SK-N-SH (cell line): ENCODE measurements at regions not wholly inside any gene's neighbourhood (a gene's known extent, or its start where the extent isn't known, plus 50 kb on each side); places are given as distances from the start of the nearest gene placed in this dataset.

Experiments
- CTCF ChIA-PET: fragments of 300-600, 350-600 bp; formaldehyde crosslinking; extraction: SDS; loops from one replicate; lab custom pipeline; 2021; lab: Yijun Ruan, JAX
- POLR2A ChIA-PET: fragments of 350-600 bp; sonication (Branson Sonifier 250); formaldehyde crosslinking; extraction: SDS; loops from one replicate; lab custom pipeline; 2020; ENCODE audit warnings: antibody characterized with exemption, inconsistent platforms; lab: Yijun Ruan, JAX
- DNase-seq: peaks from one replicate; pipeline ENCODE4 v3.0.0; 2012
- H2AFZ ChIP-seq: fragments of 200-600 bp; sonication (generic); 2 replicates; pipeline ENCODE4 v1.8.1; 2016; ENCODE audit warnings: antibody characterized with exemption, mild to moderate bottlenecking, low read depth
- H3F3A ChIP-seq: fragments of 200-600 bp; sonication (generic); replicated peaks from 2 replicates; pipeline ENCODE3; 2016; ENCODE audit warnings: antibody characterized with exemption, mild to moderate bottlenecking; ENCODE audit not compliant: insufficient read depth
- H3K27ac ChIP-seq, 2 experiments: fragments of 200-500 bp in 1 of 2; fragments of 200-600 bp in 1 of 2; sonication (Bioruptor generic) in 1 of 2; sonication (generic), shearing (Covaris generic) in 1 of 2; 2 replicates each; pipeline versions ENCODE4 v1.5.1 to v1.6.1; 2014 to 2016; ENCODE audit warnings: low read depth in 2 of 2, inconsistent platforms in 1 of 2, low read length in 1 of 2, mild to moderate bottlenecking in 1 of 2, mixed read lengths in 1 of 2
- H3K27me3 ChIP-seq: fragments of 200-600 bp; sonication (generic), shearing (Covaris generic); 2 replicates; pipeline ENCODE4 v1.6.1; 2016; ENCODE audit warnings: mixed run types; ENCODE audit not compliant: insufficient read depth
- H3K36me3 ChIP-seq, 2 experiments: fragments of 200-500 bp in 1 of 2; fragments of 200-600 bp in 1 of 2; sonication (Bioruptor generic) in 1 of 2; sonication (generic) in 1 of 2; replicated peaks in 1 of 2; 2 replicates each; pipeline versions ENCODE3 to v1.5.1; 2014 to 2016; ENCODE audit warnings: low read length in 1 of 2, mild to moderate bottlenecking in 1 of 2; ENCODE audit not compliant: insufficient read depth in 2 of 2, control insufficient read depth in 1 of 2
- H3K4me1 ChIP-seq, 2 experiments: fragments of 200-500 bp in 1 of 2; fragments of 200-600 bp in 1 of 2; sonication (Bioruptor generic) in 1 of 2; sonication (generic), shearing (Covaris generic) in 1 of 2; 2 replicates each; pipeline versions ENCODE4 v1.5.1 to v1.6.1; 2014 to 2016; ENCODE audit warnings: low read depth in 1 of 2, low read length in 1 of 2, mixed run types in 1 of 2; ENCODE audit not compliant: insufficient read depth in 2 of 2, control insufficient read depth in 1 of 2
- H3K4me2 ChIP-seq: fragments of 200-600 bp; sonication (generic), shearing (Covaris generic); 2 replicates; pipeline ENCODE4 v1.6.1; 2017; ENCODE audit warnings: mixed run types
- H3K4me3 ChIP-seq, 2 experiments: fragments of 200-500 bp in 1 of 2; fragments of 200-600 bp in 1 of 2; sonication (Bioruptor generic) in 1 of 2; sonication (generic), shearing (Covaris generic) in 1 of 2; 2 replicates each; pipeline versions ENCODE4 v1.5.1 to v1.8.1; 2014 to 2016; ENCODE audit warnings: low read depth in 2 of 2, inconsistent platforms in 1 of 2, low read length in 1 of 2, mild to moderate bottlenecking in 1 of 2, mixed read lengths in 1 of 2, moderate library complexity in 1 of 2
- H3K79me2 ChIP-seq: fragments of 200-600 bp; sonication (generic); 2 replicates; pipeline ENCODE4 v1.8.1; 2017; ENCODE audit warnings: mild to moderate bottlenecking; ENCODE audit not compliant: insufficient read depth
- H3K9ac ChIP-seq: fragments of 200-600 bp; sonication (generic); 2 replicates; pipeline ENCODE4 v1.6.1; 2017; ENCODE audit warnings: mixed run types
- H3K9me2 ChIP-seq: fragments of 200-600 bp; sonication (generic); 2 replicates; pipeline ENCODE4 v1.6.1; 2017; ENCODE audit warnings: mixed run types
- H3K9me3 ChIP-seq: fragments of 200-600 bp; sonication (generic); 2 replicates; pipeline ENCODE4 v1.6.1; 2017; ENCODE audit warnings: mixed run types, mild to moderate bottlenecking, moderate library complexity
- H4K20me1 ChIP-seq: fragments of 200-600 bp; sonication (generic); 2 replicates; pipeline ENCODE4 v1.6.1; 2017; ENCODE audit warnings: mild to moderate bottlenecking, mixed run types; ENCODE audit not compliant: insufficient read depth
- ELF1 ChIP-seq: IDR thresholded peaks from 2 replicates; pipeline ENCODE4 v1.4.0; 2012
- EP300 ChIP-seq, 2 experiments: IDR thresholded peaks; 2 replicates each; pipeline versions ENCODE4 v1.4.0 to v1.6.1; 2012; ENCODE audit warnings: borderline replicate concordance in 1 of 2, low read depth in 1 of 2, low read length in 1 of 2
- EZH2phosphoT487 ChIP-seq: fragments of 200-600 bp; sonication (generic); IDR thresholded peaks from 2 replicates; pipeline ENCODE4 v1.6.1; 2017; ENCODE audit warnings: low read depth, mixed run types, mild to moderate bottlenecking, antibody characterized with exemption, moderate library complexity, borderline replicate concordance
- FOSL2 ChIP-seq: IDR thresholded peaks from 2 replicates; pipeline ENCODE4 v1.4.0; 2012; ENCODE audit warnings: low read depth, mild to moderate bottlenecking, moderate library complexity, borderline replicate concordance
- FOXJ3 ChIP-seq: sonication (generic); formaldehyde crosslinking; IDR thresholded peaks from 2 replicates; pipeline ENCODE4 v1.5.1; 2020; ENCODE audit warnings: mild to moderate bottlenecking, missing genetic modification reagents
- GATA2 ChIP-seq: sonication (generic); formaldehyde crosslinking; IDR thresholded peaks from 2 replicates; pipeline ENCODE4 v1.5.0; 2020; ENCODE audit warnings: mild to moderate bottlenecking, missing genetic modification reagents
- JUND ChIP-seq: IDR thresholded peaks from 2 replicates; pipeline ENCODE4 v1.4.0; 2012
- MXI1 ChIP-seq: IDR thresholded peaks from 2 replicates; pipeline ENCODE4 v1.6.1; 2012; ENCODE audit warnings: mild to moderate bottlenecking, low read depth, low read length, improper control_type of control experiment
- NRF1 ChIP-seq: IDR thresholded peaks from 2 replicates; pipeline ENCODE4 v1.6.1; 2012; ENCODE audit warnings: low read depth, mild to moderate bottlenecking, low read length
- POLR2AphosphoS5 ChIP-seq: IDR thresholded peaks from 2 replicates; pipeline ENCODE4 v1.6.1; 2012; ENCODE audit warnings: low read depth, low read length
- RCOR1 ChIP-seq: fragments of 150-350 bp; IDR thresholded peaks from 2 replicates; pipeline ENCODE4 v1.6.1; 2017; ENCODE audit warnings: antibody characterized with exemption, low read length
- RFX5 ChIP-seq: IDR thresholded peaks from 2 replicates; pipeline ENCODE4 v1.6.1; 2012; ENCODE audit warnings: mild to moderate bottlenecking, improper control_type of control experiment, low read length
- RXRA ChIP-seq: IDR thresholded peaks from 2 replicates; pipeline ENCODE4 v1.4.0; 2012; ENCODE audit warnings: low read depth, mild to moderate bottlenecking, borderline replicate concordance
- TCF12 ChIP-seq: IDR thresholded peaks from 2 replicates; pipeline ENCODE4 v1.4.0; 2012
- TF ChIP-seq, protein P1 (sequence below): IDR thresholded peaks from 2 replicates; pipeline ENCODE4 v1.6.1; 2012; ENCODE audit warnings: mild to moderate bottlenecking, low read depth, low read length, moderate library complexity
- TF ChIP-seq, protein P2 (sequence below): fragments of 200-600 bp; sonication (generic); IDR thresholded peaks from 2 replicates; pipeline ENCODE4 v1.6.1; 2017; ENCODE audit warnings: antibody characterized with exemption, mild to moderate bottlenecking, moderate library complexity
- TF ChIP-seq, protein P3 (sequence below): IDR thresholded peaks from 2 replicates; pipeline ENCODE4 v1.4.0; 2012; ENCODE audit warnings: low read depth, borderline replicate concordance
- TF ChIP-seq, protein P4 (sequence below): fragments of 150-350 bp; IDR thresholded peaks from 2 replicates; pipeline ENCODE4 v1.6.1; 2016; ENCODE audit warnings: mild to moderate bottlenecking, low read depth, low read length

DNA sequence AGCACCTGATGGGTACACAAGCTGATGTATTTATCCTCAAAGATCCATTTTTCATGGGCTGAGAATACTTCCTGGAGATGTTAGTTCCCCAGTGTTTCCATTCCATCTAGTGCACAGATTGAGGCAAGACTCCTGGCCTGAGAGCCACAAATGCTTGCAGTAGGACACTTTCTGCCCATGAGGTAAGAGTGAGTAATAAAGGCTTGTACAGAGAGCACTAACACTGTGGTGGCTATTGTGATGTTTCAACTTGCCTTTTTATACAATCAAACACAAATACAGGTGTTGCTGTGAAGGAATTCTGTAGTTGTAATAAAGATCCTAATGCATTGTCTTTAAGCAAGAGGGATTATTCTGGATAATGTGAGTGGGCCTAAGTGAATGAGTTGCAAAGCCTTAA lies 186.1 kb upstream of the ADAMTS5 start:
- H3K9me2 ChIP-seq: no peaks in the 10 kb centered on the region
- H3K9ac ChIP-seq: no peak overlapping the region
- TF ChIP-seq, protein P1, sequence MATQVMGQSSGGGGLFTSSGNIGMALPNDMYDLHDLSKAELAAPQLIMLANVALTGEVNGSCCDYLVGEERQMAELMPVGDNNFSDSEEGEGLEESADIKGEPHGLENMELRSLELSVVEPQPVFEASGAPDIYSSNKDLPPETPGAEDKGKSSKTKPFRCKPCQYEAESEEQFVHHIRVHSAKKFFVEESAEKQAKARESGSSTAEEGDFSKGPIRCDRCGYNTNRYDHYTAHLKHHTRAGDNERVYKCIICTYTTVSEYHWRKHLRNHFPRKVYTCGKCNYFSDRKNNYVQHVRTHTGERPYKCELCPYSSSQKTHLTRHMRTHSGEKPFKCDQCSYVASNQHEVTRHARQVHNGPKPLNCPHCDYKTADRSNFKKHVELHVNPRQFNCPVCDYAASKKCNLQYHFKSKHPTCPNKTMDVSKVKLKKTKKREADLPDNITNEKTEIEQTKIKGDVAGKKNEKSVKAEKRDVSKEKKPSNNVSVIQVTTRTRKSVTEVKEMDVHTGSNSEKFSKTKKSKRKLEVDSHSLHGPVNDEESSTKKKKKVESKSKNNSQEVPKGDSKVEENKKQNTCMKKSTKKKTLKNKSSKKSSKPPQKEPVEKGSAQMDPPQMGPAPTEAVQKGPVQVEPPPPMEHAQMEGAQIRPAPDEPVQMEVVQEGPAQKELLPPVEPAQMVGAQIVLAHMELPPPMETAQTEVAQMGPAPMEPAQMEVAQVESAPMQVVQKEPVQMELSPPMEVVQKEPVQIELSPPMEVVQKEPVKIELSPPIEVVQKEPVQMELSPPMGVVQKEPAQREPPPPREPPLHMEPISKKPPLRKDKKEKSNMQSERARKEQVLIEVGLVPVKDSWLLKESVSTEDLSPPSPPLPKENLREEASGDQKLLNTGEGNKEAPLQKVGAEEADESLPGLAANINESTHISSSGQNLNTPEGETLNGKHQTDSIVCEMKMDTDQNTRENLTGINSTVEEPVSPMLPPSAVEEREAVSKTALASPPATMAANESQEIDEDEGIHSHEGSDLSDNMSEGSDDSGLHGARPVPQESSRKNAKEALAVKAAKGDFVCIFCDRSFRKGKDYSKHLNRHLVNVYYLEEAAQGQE: no peak
- TF ChIP-seq, protein P2, sequence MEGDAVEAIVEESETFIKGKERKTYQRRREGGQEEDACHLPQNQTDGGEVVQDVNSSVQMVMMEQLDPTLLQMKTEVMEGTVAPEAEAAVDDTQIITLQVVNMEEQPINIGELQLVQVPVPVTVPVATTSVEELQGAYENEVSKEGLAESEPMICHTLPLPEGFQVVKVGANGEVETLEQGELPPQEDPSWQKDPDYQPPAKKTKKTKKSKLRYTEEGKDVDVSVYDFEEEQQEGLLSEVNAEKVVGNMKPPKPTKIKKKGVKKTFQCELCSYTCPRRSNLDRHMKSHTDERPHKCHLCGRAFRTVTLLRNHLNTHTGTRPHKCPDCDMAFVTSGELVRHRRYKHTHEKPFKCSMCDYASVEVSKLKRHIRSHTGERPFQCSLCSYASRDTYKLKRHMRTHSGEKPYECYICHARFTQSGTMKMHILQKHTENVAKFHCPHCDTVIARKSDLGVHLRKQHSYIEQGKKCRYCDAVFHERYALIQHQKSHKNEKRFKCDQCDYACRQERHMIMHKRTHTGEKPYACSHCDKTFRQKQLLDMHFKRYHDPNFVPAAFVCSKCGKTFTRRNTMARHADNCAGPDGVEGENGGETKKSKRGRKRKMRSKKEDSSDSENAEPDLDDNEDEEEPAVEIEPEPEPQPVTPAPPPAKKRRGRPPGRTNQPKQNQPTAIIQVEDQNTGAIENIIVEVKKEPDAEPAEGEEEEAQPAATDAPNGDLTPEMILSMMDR: no peak
- TF ChIP-seq EP300 (IDR thresholded peaks at IDR 0.05; ENCODE audit: borderline replicate concordance in 1 of 2, low read depth in 1 of 2, low read length in 1 of 2) (no peak), FOSL2 (no peak), POLR2AphosphoS5 (no peak), RXRA (no peak), FOXJ3 (CRISPR knock-in tag) (no peak), NRF1 (no peak), RCOR1 (no peak), GATA2 (no peak), MXI1 (no peak), TCF12 (no peak), EZH2phosphoT487 (no peak), RFX5 (no peak), JUND (no peak), ELF1 (no peak)
- TF ChIP-seq, protein P3, sequence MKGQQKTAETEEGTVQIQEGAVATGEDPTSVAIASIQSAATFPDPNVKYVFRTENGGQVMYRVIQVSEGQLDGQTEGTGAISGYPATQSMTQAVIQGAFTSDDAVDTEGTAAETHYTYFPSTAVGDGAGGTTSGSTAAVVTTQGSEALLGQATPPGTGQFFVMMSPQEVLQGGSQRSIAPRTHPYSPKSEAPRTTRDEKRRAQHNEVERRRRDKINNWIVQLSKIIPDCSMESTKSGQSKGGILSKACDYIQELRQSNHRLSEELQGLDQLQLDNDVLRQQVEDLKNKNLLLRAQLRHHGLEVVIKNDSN: no peak
- TF ChIP-seq, protein P4, sequence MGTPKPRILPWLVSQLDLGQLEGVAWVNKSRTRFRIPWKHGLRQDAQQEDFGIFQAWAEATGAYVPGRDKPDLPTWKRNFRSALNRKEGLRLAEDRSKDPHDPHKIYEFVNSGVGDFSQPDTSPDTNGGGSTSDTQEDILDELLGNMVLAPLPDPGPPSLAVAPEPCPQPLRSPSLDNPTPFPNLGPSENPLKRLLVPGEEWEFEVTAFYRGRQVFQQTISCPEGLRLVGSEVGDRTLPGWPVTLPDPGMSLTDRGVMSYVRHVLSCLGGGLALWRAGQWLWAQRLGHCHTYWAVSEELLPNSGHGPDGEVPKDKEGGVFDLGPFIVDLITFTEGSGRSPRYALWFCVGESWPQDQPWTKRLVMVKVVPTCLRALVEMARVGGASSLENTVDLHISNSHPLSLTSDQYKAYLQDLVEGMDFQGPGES: no peak
- TF ChIP-seq, all 33 proteins: peak for 0
- Histone ChIP-seq H2AFZ (no peak overlapping the region), H3K36me3 (no peaks in the 10 kb centered on the region), H3K79me2 (no peaks in the 10 kb centered on the region), H3K27me3 (no peaks in the 10 kb centered on the region), H3K4me1 (no peaks in the 10 kb centered on the region), H3K4me2 (no peak overlapping the region), H3K9me3 (no peaks in the 10 kb centered on the region), H3F3A (peaks cover 3% of the 10 kb centered on the region), H4K20me1 (no peaks in the 10 kb centered on the region), H3K4me3 (no peak overlapping the region), H3K27ac (no peak overlapping the region)
- POLR2A ChIA-PET: no interaction called here
- CTCF ChIA-PET: no interaction called here
- no peak for DNase-seq
